H1 (cell line): ENCODE measurements at regions not wholly inside any gene's neighbourhood (a gene's known extent, or its start where the extent isn't known, plus 50 kb on each side); places are given as distances from the start of the nearest gene placed in this dataset.

Experiments used
- CTCF ChIA-PET: fragments of 300-600 bp; sonication (Branson Sonifier 250); formaldehyde crosslinking; loops from one replicate; lab custom pipeline; 2021; ENCODE audit not compliant: partially characterized antibody; lab: Charles Lee
- POLR2A ChIA-PET: fragments of 300-600 bp; sonication (Branson Sonifier 250); formaldehyde crosslinking; loops from one replicate; lab custom pipeline; 2021; ENCODE audit warnings: inconsistent platforms; ENCODE audit not compliant: partially characterized antibody; lab: Charles Lee
- DNase-seq, 2 experiments: peaks; one replicate each; pipeline versions ENCODE4 v3.0.0 to v3.0.0-alpha.2; 2010 to 2022; ENCODE audit warnings: low spot score in 2 of 2, low read depth in 1 of 2, mixed read lengths in 1 of 2
- FAIRE-seq: peaks from 2 replicates; lab custom pipeline; 2011; peaks lifted over from hg19 to GRCh38; lab: Jason Lieb, UNC
- H2AFZ ChIP-seq: 2 replicates; pipeline ENCODE4 v1.8.1; 2012; ENCODE audit warnings: low read length, inconsistent platforms
- H2AK5ac ChIP-seq: 2 replicates; pipeline ENCODE4 v1.6.1; 2013; ENCODE audit warnings: low read depth, low read length
- H2BK120ac ChIP-seq: replicated peaks from 2 replicates; pipeline ENCODE3; 2013; ENCODE audit warnings: low read depth, low read length, inconsistent platforms
- H2BK12ac ChIP-seq: 2 replicates; pipeline ENCODE4 v1.6.1; 2013; ENCODE audit warnings: low read depth, low read length
- H2BK15ac ChIP-seq: 2 replicates; pipeline ENCODE4 v1.6.1; 2013; ENCODE audit warnings: low read length
- H2BK20ac ChIP-seq: 2 replicates; pipeline ENCODE4 v1.6.1; 2013; ENCODE audit warnings: low read length
- H2BK5ac ChIP-seq: 2 replicates; pipeline ENCODE4 v1.6.1; 2013; ENCODE audit warnings: low read depth, low read length
- H3K14ac ChIP-seq: 2 replicates; pipeline ENCODE4 v1.6.1; 2013; ENCODE audit warnings: inconsistent platforms; ENCODE audit not compliant: insufficient read length
- H3K18ac ChIP-seq: 2 replicates; pipeline ENCODE4 v1.6.1; 2013; ENCODE audit warnings: low read length; ENCODE audit errors: extremely low read depth
- H3K23ac ChIP-seq: 2 replicates; pipeline ENCODE4 v1.6.1; 2013; ENCODE audit warnings: inconsistent platforms; ENCODE audit not compliant: insufficient read length
- H3K23me2 ChIP-seq: 2 replicates; pipeline ENCODE4 v1.6.1; 2013; ENCODE audit warnings: low read depth, low read length
- H3K27ac ChIP-seq: 2 replicates; pipeline ENCODE4 v1.6.1; 2011; ENCODE audit warnings: low read depth, low read length, inconsistent platforms
- H3K27me3 ChIP-seq, 4 experiments: replicated peaks in 1 of 4; 1 replicate in 1 of 4; 2 replicates in 3 of 4; pipeline versions ENCODE4 v1.6.1 to v1.8.1; 2011 to 2013; ENCODE audit warnings: low read length in 3 of 4, mild to moderate bottlenecking in 3 of 4, inconsistent platforms in 2 of 4, mixed read lengths in 2 of 4, moderate library complexity in 1 of 4; ENCODE audit not compliant: control insufficient read depth in 3 of 4, insufficient read depth in 3 of 4; ENCODE audit errors: extremely low read depth in 1 of 4
- H3K36me3 ChIP-seq, 4 experiments: 2 replicates each; pipeline versions ENCODE4 v1.6.1 to v1.8.1; 2011 to 2013; ENCODE audit warnings: mild to moderate bottlenecking in 4 of 4, low read length in 3 of 4, moderate library complexity in 2 of 4, control low read depth in 1 of 4, inconsistent platforms in 1 of 4; ENCODE audit not compliant: insufficient read depth in 4 of 4, control insufficient read depth in 2 of 4
- H3K4ac ChIP-seq: replicated peaks from 2 replicates; pipeline ENCODE3; 2013; ENCODE audit warnings: low read length, low read depth, mixed read lengths, inconsistent platforms; ENCODE audit not compliant: insufficient read length
- H3K4me1 ChIP-seq, 4 experiments: replicated peaks in 1 of 4; 1 replicate in 1 of 4; 2 replicates in 3 of 4; pipeline versions ENCODE4 v1.6.1 to v1.8.1; 2011 to 2013; ENCODE audit warnings: low read length in 3 of 4, inconsistent platforms in 2 of 4, mixed read lengths in 1 of 4; ENCODE audit not compliant: insufficient read depth in 4 of 4, control insufficient read depth in 3 of 4
- H3K4me2 ChIP-seq, 2 experiments: 2 replicates each; pipeline versions ENCODE4 v1.6.1 to v1.8.1; 2011 to 2013; ENCODE audit warnings: low read depth in 2 of 2, low read length in 2 of 2, control low read depth in 1 of 2, inconsistent platforms in 1 of 2, mild to moderate bottlenecking in 1 of 2; ENCODE audit not compliant: insufficient read depth in 1 of 2
- H3K4me3 ChIP-seq, 4 experiments: fragments of 200-600, 300-600 bp in 1 of 4; sonication (generic), shearing (Covaris generic), sonication (Bioruptor Twin) in 1 of 4; 2 replicates each; pipeline versions ENCODE4 v1.5.1 to v1.8.1; 2011 to 2016; ENCODE audit warnings: low read length in 4 of 4, low read depth in 3 of 4, control low read depth in 2 of 4, inconsistent platforms in 2 of 4, mild to moderate bottlenecking in 2 of 4, mixed read lengths in 1 of 4, moderate library complexity in 1 of 4; ENCODE audit not compliant: insufficient read depth in 2 of 4; ENCODE audit errors: extremely low read depth in 1 of 4
- H3K56ac ChIP-seq: replicated peaks from 2 replicates; pipeline ENCODE3; 2013; ENCODE audit warnings: low read depth, mild to moderate bottlenecking, mixed read lengths, low read length, inconsistent platforms; ENCODE audit not compliant: insufficient read length
- H3K79me1 ChIP-seq: 2 replicates; pipeline ENCODE4 v1.6.1; 2013; ENCODE audit warnings: low read depth, low read length, control low read depth
- H3K79me2 ChIP-seq, 2 experiments: 2 replicates each; pipeline versions ENCODE4 v1.6.1 to v1.8.1; 2012 to 2013; ENCODE audit warnings: low read length in 2 of 2, mild to moderate bottlenecking in 2 of 2, inconsistent platforms in 1 of 2; ENCODE audit not compliant: insufficient read depth in 2 of 2, control insufficient read depth in 1 of 2
- H3K9ac ChIP-seq, 4 experiments: replicated peaks in 1 of 4; 1 replicate in 1 of 4; 2 replicates in 3 of 4; pipeline versions ENCODE4 v1.6.1 to v1.8.1; 2011 to 2013; ENCODE audit warnings: low read depth in 3 of 4, low read length in 3 of 4, control low read depth in 2 of 4, mild to moderate bottlenecking in 2 of 4, moderate library complexity in 2 of 4, inconsistent platforms in 1 of 4; ENCODE audit errors: extremely low read depth in 1 of 4
- H3K9me3 ChIP-seq, 2 experiments: 2 replicates each; pipeline versions ENCODE4 v1.6.1 to v1.8.1; 2012 to 2013; ENCODE audit warnings: mild to moderate bottlenecking in 2 of 2, moderate library complexity in 2 of 2, control low read depth in 1 of 2, inconsistent platforms in 1 of 2, low read depth in 1 of 2, low read length in 1 of 2, mixed read lengths in 1 of 2; ENCODE audit not compliant: insufficient read depth in 2 of 2
- H4K20me1 ChIP-seq, 2 experiments: replicated peaks in 1 of 2; 2 replicates each; pipeline versions ENCODE3 to v1.8.1; 2011 to 2013; ENCODE audit warnings: inconsistent platforms in 2 of 2, low read length in 2 of 2, mild to moderate bottlenecking in 1 of 2; ENCODE audit not compliant: insufficient read depth in 2 of 2, control insufficient read depth in 1 of 2
- H4K5ac ChIP-seq: 2 replicates; pipeline ENCODE4 v1.6.1; 2013; ENCODE audit warnings: low read length, low read depth, mixed read lengths, inconsistent platforms; ENCODE audit not compliant: insufficient read length
- H4K8ac ChIP-seq: 2 replicates; pipeline ENCODE4 v1.8.0; 2013; ENCODE audit warnings: mild to moderate bottlenecking, moderate library complexity, low read length, inconsistent platforms; ENCODE audit not compliant: insufficient read depth; ENCODE audit errors: extremely low read depth
- H4K91ac ChIP-seq: replicated peaks from 2 replicates; pipeline ENCODE3; 2013; ENCODE audit warnings: low read length, mixed read lengths, inconsistent platforms; ENCODE audit not compliant: insufficient read length
- CHD2 ChIP-seq: IDR thresholded peaks from 2 replicates; pipeline ENCODE4 v1.6.1; 2012; ENCODE audit warnings: low read length, improper control_type of control experiment
- JUND ChIP-seq: IDR thresholded peaks from 2 replicates; pipeline ENCODE4 v1.6.1; 2011; ENCODE audit warnings: mild to moderate bottlenecking, improper control_type of control experiment, low read length
- WGBS, 2 experiments: shearing (Covaris generic) in 1 of 2; methylation state at CpG; one replicate each; pipeline versions ENCODE4 v1.1.6 to v1.1.7; 2013 to 2015; ENCODE audit warnings: low lambda C conversion rate in 2 of 2, mixed read lengths in 2 of 2, inconsistent platforms in 1 of 2, low coverage in 1 of 2, missing lambda C conversion rate in 1 of 2; ENCODE audit not compliant: insufficient replicate concordance in 2 of 2, insufficient coverage in 1 of 2, insufficient read length in 1 of 2; ENCODE audit errors: extremely low coverage in 1 of 2, missing lambda C conversion rate in 1 of 2; 5-methylcytosine and 5-hydroxymethylcytosine counted together
- TF ChIP-seq, protein P1 (sequence below): IDR thresholded peaks from 2 replicates; pipeline ENCODE4 v1.6.1; 2012; ENCODE audit warnings: inconsistent platforms

DNA sequence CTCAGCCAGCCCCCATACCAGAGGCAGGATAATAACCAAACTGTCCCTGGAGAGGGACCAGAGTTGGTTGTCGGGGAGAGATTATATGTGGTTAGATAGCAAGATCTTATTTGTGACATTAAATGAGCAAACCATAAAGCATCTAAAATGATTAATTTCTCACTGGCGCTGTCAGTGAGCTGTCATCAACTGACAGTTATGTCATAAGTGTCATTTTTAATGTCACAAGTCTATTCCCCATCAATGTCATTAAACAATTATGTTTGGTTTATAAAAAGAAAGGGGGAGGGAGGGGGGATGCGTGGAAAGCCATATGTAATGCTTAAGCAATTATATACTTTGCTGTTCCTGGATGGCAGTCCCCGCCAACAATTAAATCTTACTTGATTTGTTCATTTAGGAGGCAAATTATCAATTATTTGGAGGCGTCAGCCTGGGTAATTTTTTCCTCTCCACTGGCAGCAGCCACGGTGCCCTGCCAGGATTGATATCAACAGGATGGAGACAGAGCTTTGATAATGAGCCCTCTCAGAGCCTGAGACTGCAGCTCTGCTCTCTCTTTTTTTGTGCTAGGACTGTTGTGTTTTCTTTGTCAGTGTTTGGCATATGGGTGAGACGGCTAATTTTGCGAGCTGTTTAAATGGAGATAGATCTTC, 333.6 kb upstream of the CAMK1G start:
- WGBS, 2 experiments = 72% methylated on average over 8 of the region's 8 CpGs; no CpG with 5 or more reads in 1 of the 2 experiments
- H3K36me3 ChIP-seq = no peaks in the 10 kb centered on the region
- peaks cover 0 to 16% (median 5%) of the 10 kb centered on the region in 4 experiments; a peak in 4 of 7 replicates for H3K4me1 ChIP-seq
- no peak overlapping the region for H4K5ac ChIP-seq
- no peak for DNase-seq
- H3K23me2 ChIP-seq = no peaks in the 10 kb centered on the region
- TF ChIP-seq JUND (no peak), CHD2 (no peak)
- TF ChIP-seq, protein P1, sequence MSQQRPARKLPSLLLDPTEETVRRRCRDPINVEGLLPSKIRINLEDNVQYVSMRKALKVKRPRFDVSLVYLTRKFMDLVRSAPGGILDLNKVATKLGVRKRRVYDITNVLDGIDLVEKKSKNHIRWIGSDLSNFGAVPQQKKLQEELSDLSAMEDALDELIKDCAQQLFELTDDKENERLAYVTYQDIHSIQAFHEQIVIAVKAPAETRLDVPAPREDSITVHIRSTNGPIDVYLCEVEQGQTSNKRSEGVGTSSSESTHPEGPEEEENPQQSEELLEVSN = no peak
- no peak overlapping the region for H3K9ac ChIP-seq
- H3K4me2 ChIP-seq = peak overlapping the region in 1 of 2 experiments; percentile 4; a peak in 1 of 4 replicates
- no peak overlapping the region for H3K23ac ChIP-seq
- H3K27me3 ChIP-seq = no peaks in the 10 kb centered on the region
- no peak overlapping the region for H2AFZ ChIP-seq
- no peak overlapping the region for H3K4ac ChIP-seq
- no peak overlapping the region for H3K27ac ChIP-seq
- no peak overlapping the region for H4K91ac ChIP-seq
- FAIRE-seq = no peak
- ChIA-PET CTCF (interaction anchor here (0.6 to 5.8 kb wide), 35 partner anchors 9 to 787 kb away, joined by 3 to 70 read pairs (median 4); no protein-coding TSS in a partner anchor), POLR2A (interaction anchor here (1.1 kb wide), 1 partner anchor 89 kb away, joined by 3 read pairs; no protein-coding TSS in a partner anchor)
- no peak overlapping the region for H3K56ac ChIP-seq
- no peak overlapping the region for H3K14ac ChIP-seq
- H4K8ac ChIP-seq = no peak overlapping the region
- no peak overlapping the region for H2AK5ac ChIP-seq
- no peak overlapping the region for H3K4me3 ChIP-seq
- no peak overlapping the region for H2BK12ac ChIP-seq
- no peak overlapping the region for H2BK20ac ChIP-seq
- H3K79me2 ChIP-seq = no peaks in the 10 kb centered on the region
- no peaks in the 10 kb centered on the region for H4K20me1 ChIP-seq
- H3K9me3 ChIP-seq = no peaks in the 10 kb centered on the region
- no peak overlapping the region for H2BK120ac ChIP-seq
- H2BK15ac ChIP-seq = no peak overlapping the region
- H2BK5ac ChIP-seq = no peak overlapping the region
- H3K79me1 ChIP-seq = no peaks in the 10 kb centered on the region
- H3K18ac ChIP-seq = no peak overlapping the region
